Neural progenitor cell (in vitro differentiated cells): ENCODE measurements at regions not wholly inside any gene's neighbourhood (a gene's known extent, or its start where the extent isn't known, plus 50 kb on each side); places are given as distances from the start of the nearest gene placed in this dataset.

Experiments used
- DNase-seq: peaks from one replicate; pipeline ENCODE4 v3.0.0-alpha.2; 2016; ENCODE audit warnings: low spot score
- H2AFZ ChIP-seq: fragments of 200-600 bp; sonication (generic); replicated peaks from 2 replicates; pipeline ENCODE4 v1.6.1; 2016; ENCODE audit warnings: antibody characterized with exemption
- H3F3A ChIP-seq: fragments of 200-600 bp; sonication (generic); 2 replicates; pipeline ENCODE4 v1.6.1; 2016; ENCODE audit warnings: antibody characterized with exemption, low read depth
- H3K27ac ChIP-seq: fragments of 200-600 bp; sonication (generic); 2 replicates; pipeline ENCODE4 v1.5.1; 2016; ENCODE audit warnings: mild to moderate bottlenecking
- H3K27me3 ChIP-seq: fragments of 200-600 bp; sonication (generic); 2 replicates; pipeline ENCODE4 v1.6.1; 2016; ENCODE audit warnings: mild to moderate bottlenecking, moderate library complexity
- H3K36me3 ChIP-seq: fragments of 200-600 bp; sonication (generic); 2 replicates; pipeline ENCODE4 v1.5.1; 2016
- H3K4me1 ChIP-seq: fragments of 200-600 bp; sonication (generic); 2 replicates; pipeline ENCODE4 v1.6.1; 2016; ENCODE audit warnings: mixed run types
- H3K4me2 ChIP-seq: fragments of 200-600 bp; sonication (generic); 2 replicates; pipeline ENCODE4 v1.6.1; 2016
- H3K4me3 ChIP-seq: fragments of 200-600 bp; sonication (generic); 2 replicates; pipeline ENCODE4 v1.5.1; 2016
- H3K79me2 ChIP-seq: fragments of 200-600 bp; sonication (generic); 2 replicates; pipeline ENCODE4 v1.6.1; 2016; ENCODE audit warnings: low read depth
- H3K9ac ChIP-seq: fragments of 200-600 bp; sonication (generic); 2 replicates; pipeline ENCODE4 v1.6.1; 2016
- H3K9me3 ChIP-seq: fragments of 200-600 bp; sonication (generic); 2 replicates; pipeline ENCODE4 v1.5.1; 2016; ENCODE audit warnings: low read depth
- H4K20me1 ChIP-seq: fragments of 200-600 bp; sonication (generic); 2 replicates; pipeline ENCODE4 v1.6.1; 2016; ENCODE audit warnings: low read depth
- H3K27ac Mint-ChIP-seq: 3 replicates; pipeline ENCODE4 v1.8.0; 2021; ENCODE audit warnings: mixed read lengths
- H3K27me3 Mint-ChIP-seq: 2 replicates; pipeline ENCODE4 v1.8.0; 2022; ENCODE audit warnings: low read depth, mild to moderate bottlenecking, inconsistent platforms, moderate library complexity, mixed read lengths; ENCODE audit not compliant: insufficient read depth
- H3K36me3 Mint-ChIP-seq: 3 replicates; pipeline ENCODE4 v1.8.0; 2021; ENCODE audit warnings: mixed read lengths
- H3K4me1 Mint-ChIP-seq: 3 replicates; pipeline ENCODE4 v1.8.0; 2021; ENCODE audit warnings: mixed read lengths
- H3K4me3 Mint-ChIP-seq: 3 replicates; pipeline ENCODE4 v1.8.0; 2021; ENCODE audit warnings: mild to moderate bottlenecking, moderate library complexity, mixed read lengths
- H3K9me3 Mint-ChIP-seq: 3 replicates; pipeline ENCODE4 v1.8.0; 2020; ENCODE audit warnings: mixed read lengths
- CTCF ChIP-seq: fragments of 200-600 bp; sonication (generic); IDR thresholded peaks from 2 replicates; pipeline ENCODE4 v1.5.1; 2017; ENCODE audit warnings: antibody characterized with exemption, mild to moderate bottlenecking
- EZH2 ChIP-seq: fragments of 200-600 bp; sonication (generic); IDR thresholded peaks from 2 replicates; pipeline ENCODE4 v1.6.1; 2017; ENCODE audit warnings: antibody characterized with exemption, mild to moderate bottlenecking, moderate library complexity
- EZH2phosphoT487 ChIP-seq: fragments of 200-600 bp; sonication (generic); IDR thresholded peaks from 2 replicates; pipeline ENCODE4 v1.6.1; 2017; ENCODE audit warnings: antibody characterized with exemption

- Histone ChIP-seq H3F3A (no peaks in the 10 kb centered on the region), H3K36me3 (no peaks in the 10 kb centered on the region), H3K9me3 (no peaks in the 10 kb centered on the region), H3K4me2 (no peak overlapping the region), H3K79me2 (no peaks in the 10 kb centered on the region), H3K4me1 (no peaks in the 10 kb centered on the region), H3K9ac (no peak overlapping the region), H3K27me3 (no peaks in the 10 kb centered on the region), H3K27ac (no peak overlapping the region), H3K4me3 (no peak overlapping the region), H4K20me1 (no peaks in the 10 kb centered on the region), H2AFZ (no peak overlapping the region)
- Mint-ChIP-seq H3K27me3 (peaks cover 5% of the 10 kb centered on the region), H3K27ac (no peak overlapping the region), H3K9me3 (peaks cover 4% of the 10 kb centered on the region), H3K4me3 (no peak overlapping the region), H3K4me1 (peaks cover 8% of the 10 kb centered on the region), H3K36me3 (no peaks in the 10 kb centered on the region)
- DNase-seq = no peak
- TF ChIP-seq CTCF (no peak), EZH2phosphoT487 (no peak), EZH2 (no peak)
These were observed 279.3 kb upstream of the RASGRP1 start for GRCh38 chr15:38843736-38844590.

- peaks cover 5% of the 10 kb centered on the region for H3K27me3 Mint-ChIP-seq
- H3K9me3 Mint-ChIP-seq = peaks cover 4% of the 10 kb centered on the region
- Histone ChIP-seq H3F3A (no peaks in the 10 kb centered on the region), H3K9me3 (no peaks in the 10 kb centered on the region), H3K4me2 (no peak overlapping the region), H3K36me3 (no peaks in the 10 kb centered on the region), H3K4me3 (no peak overlapping the region), H3K27ac (no peak overlapping the region), H3K79me2 (no peaks in the 10 kb centered on the region), H2AFZ (no peak overlapping the region), H3K9ac (no peak overlapping the region), H4K20me1 (no peaks in the 10 kb centered on the region), H3K27me3 (no peaks in the 10 kb centered on the region), H3K4me1 (no peaks in the 10 kb centered on the region)
- H3K27ac Mint-ChIP-seq = no peak overlapping the region
- no peaks in the 10 kb centered on the region for H3K36me3 Mint-ChIP-seq
- TF ChIP-seq EZH2 (no peak), CTCF (no peak), EZH2phosphoT487 (no peak)
- peaks cover 8% of the 10 kb centered on the region for H3K4me1 Mint-ChIP-seq
- DNase-seq = no peak
- H3K4me3 Mint-ChIP-seq = no peak overlapping the region
These were observed 280.1 kb upstream of the RASGRP1 start for GRCh38 chr15:38844736-38845135.

GRCh38 chr15:38846346-38846745 is 281.7 kb upstream of the RASGRP1 start:
- TF ChIP-seq CTCF (no peak), EZH2 (no peak), EZH2phosphoT487 (no peak)
- no peak for DNase-seq
- no peaks in the 10 kb centered on the region for H3F3A ChIP-seq
- H3K4me2 ChIP-seq = no peak overlapping the region
- H3K27me3 Mint-ChIP-seq = peaks cover 9% of the 10 kb centered on the region
- H3K27me3 ChIP-seq = no peaks in the 10 kb centered on the region
- no peaks in the 10 kb centered on the region for H3K9me3 Mint-ChIP-seq
- H3K4me1 ChIP-seq = no peaks in the 10 kb centered on the region
- H3K79me2 ChIP-seq = no peaks in the 10 kb centered on the region
- peaks cover 8% of the 10 kb centered on the region for H3K4me1 Mint-ChIP-seq
- H3K36me3 ChIP-seq = no peaks in the 10 kb centered on the region
- H3K36me3 Mint-ChIP-seq = no peaks in the 10 kb centered on the region
- H2AFZ ChIP-seq = no peak overlapping the region
- no peak overlapping the region for H3K9ac ChIP-seq
- no peaks in the 10 kb centered on the region for H3K9me3 ChIP-seq
- no peak overlapping the region for H3K4me3 Mint-ChIP-seq
- no peak overlapping the region for H3K4me3 ChIP-seq
- no peak overlapping the region for H3K27ac ChIP-seq
- H3K27ac Mint-ChIP-seq = no peak overlapping the region
- no peaks in the 10 kb centered on the region for H4K20me1 ChIP-seq
